ENCODE measurements at regions not wholly inside any gene's neighbourhood (a gene's known extent, or its start where the extent isn't known, plus 50 kb on each side); places are given as distances from the start of the nearest gene placed in this dataset.
A peak's percentile ranks its signal among the peaks of the same experiment; 100 is the strongest.

GRCh38 chr9:109969573-109970237 is 189.7 kb downstream of the PALM2AKAP2 start:
- Mint-ChIP-seq H3K4me1 (ENCODE audit: unreplicated experiment) (peaks cover 61% of the 10 kb centered on the region), H3K27me3 (ENCODE audit: unreplicated experiment) (no peaks in the 10 kb centered on the region), H3K27ac (ENCODE audit: unreplicated experiment) (peak overlapping the region; percentile 58), H3K36me3 (ENCODE audit: low read depth, unreplicated experiment) (no peaks in the 10 kb centered on the region), H3K9me3 (ENCODE audit: unreplicated experiment) (no peaks in the 10 kb centered on the region), H3K4me3 (ENCODE audit: unreplicated experiment) (no peak overlapping the region)
- no peak for TF ChIP-seq CTCF (IDR thresholded peaks at IDR 0.05; ENCODE audit: unreplicated experiment)
- DNase-seq (ENCODE audit: low spot score), result peak; percentile 26

GRCh38 chr9:109971226-109971625 is 191.2 kb downstream of the PALM2AKAP2 start:
- no peak for TF ChIP-seq CTCF (IDR thresholded peaks at IDR 0.05; ENCODE audit: unreplicated experiment)
- Mint-ChIP-seq H3K27ac (ENCODE audit: unreplicated experiment) (no peak overlapping the region), H3K36me3 (ENCODE audit: low read depth, unreplicated experiment) (no peaks in the 10 kb centered on the region), H3K9me3 (ENCODE audit: unreplicated experiment) (no peaks in the 10 kb centered on the region), H3K4me1 (ENCODE audit: unreplicated experiment) (peaks cover 54% of the 10 kb centered on the region), H3K4me3 (ENCODE audit: unreplicated experiment) (no peak overlapping the region), H3K27me3 (ENCODE audit: unreplicated experiment) (no peaks in the 10 kb centered on the region)
- DNase-seq (ENCODE audit: low spot score), result no peak

GRCh38 chr9:109972026-109972882 is 192.3 kb downstream of the PALM2AKAP2 start:
- Mint-ChIP-seq H3K9me3 (ENCODE audit: unreplicated experiment) (no peaks in the 10 kb centered on the region), H3K27me3 (ENCODE audit: unreplicated experiment) (no peaks in the 10 kb centered on the region), H3K4me1 (ENCODE audit: unreplicated experiment) (peaks cover 46% of the 10 kb centered on the region), H3K36me3 (ENCODE audit: low read depth, unreplicated experiment) (no peaks in the 10 kb centered on the region), H3K27ac (ENCODE audit: unreplicated experiment) (no peak overlapping the region), H3K4me3 (ENCODE audit: unreplicated experiment) (no peak overlapping the region)
- no peak for DNase-seq (ENCODE audit: low spot score)
- TF ChIP-seq CTCF (IDR thresholded peaks at IDR 0.05; ENCODE audit: unreplicated experiment), result no peak

- no peak overlapping the region for H3K4me3 Mint-ChIP-seq (ENCODE audit: unreplicated experiment)
- TF ChIP-seq CTCF (IDR thresholded peaks at IDR 0.05; ENCODE audit: unreplicated experiment), result no peak
- DNase-seq (ENCODE audit: low spot score), result no peak
- peaks cover 37% of the 10 kb centered on the region for H3K4me1 Mint-ChIP-seq (ENCODE audit: unreplicated experiment)
- H3K27ac Mint-ChIP-seq (ENCODE audit: unreplicated experiment), result no peak overlapping the region
- H3K9me3 Mint-ChIP-seq (ENCODE audit: unreplicated experiment), result no peaks in the 10 kb centered on the region
- no peaks in the 10 kb centered on the region for H3K27me3 Mint-ChIP-seq (ENCODE audit: unreplicated experiment)
- H3K36me3 Mint-ChIP-seq (ENCODE audit: low read depth, unreplicated experiment), result no peaks in the 10 kb centered on the region
Observed at GRCh38 chr9:109973336-109973735, 193.3 kb downstream of the PALM2AKAP2 start.
